T-cell (primary cell): ENCODE measurements at regions not wholly inside any gene's neighbourhood (a gene's known extent, or its start where the extent isn't known, plus 50 kb on each side); places are given as distances from the start of the nearest gene placed in this dataset.

Experiments used
- ATAC-seq, 4 experiments: fragments of 200-7000 bp in 3 of 4; fragments of 150-1000 bp in 1 of 4; cut with Tn5 transposase; replicated peaks in 1 of 4; 1 replicate in 3 of 4; 2 replicates in 1 of 4; pipeline ENCODE4 v1.10.0; 2021; ENCODE audit warnings: moderate library complexity in 3 of 4, mild to moderate bottlenecking in 2 of 4, moderate number of reproducible peaks in 1 of 4
- CTCF ChIA-PET, 2 donors: fragments of 300-600 bp; sonication (Branson Sonifier 250); formaldehyde crosslinking; loops; one replicate each; lab custom pipeline; 2022; ENCODE audit warnings: antibody characterized with exemption in 2 of 2; lab: Charles Lee
- POLR2A ChIA-PET, 2 donors: fragments of 300-600 bp; sonication (Branson Sonifier 250); formaldehyde crosslinking; loops; one replicate each; lab custom pipeline; 2022; ENCODE audit warnings: antibody characterized with exemption in 2 of 2; lab: Charles Lee
- DNase-seq, 35 experiments: peaks; one replicate each; pipeline versions ENCODE4 v3.0.0 to v3.0.0-alpha.2; 2013 to 2023
- H3K27ac ChIP-seq: one replicate; pipeline ENCODE4 v1.5.1; 2013; ENCODE audit warnings: low read length
- H3K27me3 ChIP-seq, 2 experiments: replicated peaks in 1 of 2; 1 replicate in 1 of 2; 2 replicates in 1 of 2; pipeline versions ENCODE4 v1.6.1 to v1.7.0; 2013; ENCODE audit warnings: low read length in 1 of 2, mixed read lengths in 1 of 2; ENCODE audit not compliant: control insufficient read depth in 2 of 2, insufficient read depth in 2 of 2; ENCODE audit errors: extremely low read depth in 1 of 2
- H3K36me3 ChIP-seq, 2 donors: 1 replicate in 1 of 2; 2 replicates in 1 of 2; pipeline versions ENCODE4 v1.6.1 to v1.7.0; 2013; ENCODE audit warnings: low read length in 1 of 2; ENCODE audit not compliant: control insufficient read depth in 2 of 2, insufficient read depth in 1 of 2; ENCODE audit errors: extremely low read depth in 1 of 2
- H3K4me1 ChIP-seq, 2 experiments: 1 replicate in 1 of 2; 2 replicates in 1 of 2; pipeline versions ENCODE4 v1.6.1 to v1.7.0; 2013; ENCODE audit warnings: low read length in 2 of 2, mixed read lengths in 1 of 2; ENCODE audit not compliant: insufficient read depth in 2 of 2, control insufficient read depth in 1 of 2; ENCODE audit errors: extremely low read depth in 1 of 2
- H3K4me3 ChIP-seq, 2 donors: 1 replicate in 1 of 2; 2 replicates in 1 of 2; pipeline versions ENCODE4 v1.5.1 to v1.7.0; 2013; ENCODE audit warnings: mild to moderate bottlenecking in 2 of 2, low read length in 1 of 2, moderate library complexity in 1 of 2; ENCODE audit not compliant: control insufficient read depth in 1 of 2; ENCODE audit errors: extremely low read depth in 1 of 2
- H3K9me3 ChIP-seq: 2 replicates; pipeline ENCODE4 v1.7.0; 2013
- H3K27ac Mint-ChIP-seq, 2 donors: one replicate each; pipeline ENCODE4 v1.8.0; 2020 to 2021; ENCODE audit warnings: mild to moderate bottlenecking in 2 of 2, mixed read lengths in 2 of 2
- H3K27me3 Mint-ChIP-seq, 2 donors: one replicate each; pipeline ENCODE4 v1.8.0; 2021 to 2022; ENCODE audit warnings: mixed read lengths in 2 of 2
- H3K36me3 Mint-ChIP-seq: one replicate; pipeline ENCODE4 v1.8.0; 2021; ENCODE audit warnings: mixed read lengths
- H3K4me1 Mint-ChIP-seq, 3 donors: one replicate each; pipeline ENCODE4 v1.8.0; 2020 to 2022; ENCODE audit warnings: mixed read lengths in 3 of 3, mild to moderate bottlenecking in 1 of 3
- H3K4me3 Mint-ChIP-seq, 3 donors: one replicate each; pipeline ENCODE4 v1.8.0; 2020 to 2022; ENCODE audit warnings: mild to moderate bottlenecking in 3 of 3, mixed read lengths in 3 of 3, moderate library complexity in 3 of 3
- H3K9me3 Mint-ChIP-seq, 3 donors: one replicate each; pipeline ENCODE4 v1.8.0; 2020 to 2022; ENCODE audit warnings: mixed read lengths in 3 of 3
- WGBS: methylation state at CpG from one replicate; pipeline ENCODE4 v1.1.5; 2013; ENCODE audit warnings: missing lambda C conversion rate; ENCODE audit not compliant: insufficient coverage; 5-methylcytosine and 5-hydroxymethylcytosine counted together

DNA sequence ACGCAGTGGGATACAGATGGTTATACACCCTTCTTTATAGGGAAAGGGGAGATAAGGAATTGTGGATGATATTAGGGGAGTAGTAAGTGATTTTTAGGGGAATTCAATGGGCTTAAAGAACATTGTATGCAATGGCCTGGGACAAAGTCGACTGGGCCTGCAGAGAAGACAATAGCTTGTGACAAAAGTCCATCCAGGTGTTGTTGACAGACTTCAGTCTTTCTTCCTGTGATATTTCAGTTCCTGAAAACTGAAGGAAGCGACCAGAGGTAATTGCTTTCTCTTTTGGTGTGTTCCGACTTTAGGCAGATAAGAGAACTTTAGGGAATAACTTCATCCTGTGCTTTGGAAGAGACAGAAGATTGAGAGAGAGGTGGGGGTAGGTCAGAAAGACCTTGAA, 83.1 kb upstream of the NEUROD1 start:
- no peaks in the 10 kb centered on the region for H3K4me1 Mint-ChIP-seq
- peaks cover 7 to 9% of the 10 kb centered on the region in 2 donors for H3K27me3 Mint-ChIP-seq
- H3K27ac Mint-ChIP-seq = no peak overlapping the region
- H3K27ac ChIP-seq = no peak overlapping the region
- 62% methylated on average over 1 of the region's 4 CpGs for WGBS
- no peaks in the 10 kb centered on the region for H3K36me3 Mint-ChIP-seq
- H3K4me1 ChIP-seq = no peaks in the 10 kb centered on the region
- H3K9me3 ChIP-seq = no peaks in the 10 kb centered on the region
- no peaks in the 10 kb centered on the region for H3K36me3 ChIP-seq
- ChIA-PET CTCF (no interaction called here), POLR2A (no interaction called here)
- peaks cover 0 to 4% (median 0%) of the 10 kb centered on the region in 3 donors for H3K9me3 Mint-ChIP-seq
- ATAC-seq = no peak
- H3K27me3 ChIP-seq = no peaks in the 10 kb centered on the region
- no peak overlapping the region for H3K4me3 ChIP-seq
- no peak for DNase-seq
- H3K4me3 Mint-ChIP-seq = no peak overlapping the region

DNA sequence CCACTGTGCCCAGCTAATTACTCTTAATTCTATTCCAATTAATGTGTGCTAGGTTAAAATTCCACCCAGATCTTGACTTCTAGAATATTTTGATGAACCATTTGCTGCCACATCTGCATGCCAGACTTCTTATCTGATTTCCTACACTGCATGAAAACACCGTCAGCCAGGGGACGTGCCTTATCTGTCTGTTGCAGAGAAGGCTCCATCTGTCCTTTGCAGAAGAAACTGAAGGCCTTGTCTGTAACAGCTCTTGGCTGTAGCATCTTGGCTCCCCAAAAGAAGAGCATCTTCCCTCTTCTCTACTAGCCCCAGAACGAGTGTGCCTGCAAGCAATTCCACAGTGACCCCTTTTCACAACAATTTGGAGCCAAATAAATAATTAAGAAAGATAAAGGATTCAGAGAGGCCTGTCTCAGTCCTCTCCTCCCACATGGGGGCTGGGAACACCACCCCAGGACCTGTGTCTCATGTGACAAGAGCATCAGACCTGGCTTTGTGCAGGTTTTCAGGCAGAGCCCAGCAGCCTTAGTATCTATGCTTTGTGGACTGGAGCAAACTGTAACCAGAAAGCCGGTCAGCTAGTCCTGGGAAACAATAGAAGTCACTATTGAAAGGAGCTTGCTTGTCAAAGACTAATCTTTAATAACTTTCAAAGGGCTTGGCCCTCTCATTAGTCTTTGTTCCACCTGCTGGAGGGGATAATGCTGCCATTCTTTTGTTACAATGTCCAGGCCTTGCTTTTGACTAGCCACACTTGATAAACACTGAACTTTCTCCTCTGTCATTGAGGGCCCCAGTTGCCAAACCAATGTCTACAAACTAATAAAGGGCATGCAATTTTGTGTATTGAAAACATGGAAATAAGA, 84.0 kb upstream of the NEUROD1 start:
- CTCF ChIA-PET = no interaction called here
- H3K9me3 Mint-ChIP-seq = peaks cover 0 to 4% (median 0%) of the 10 kb centered on the region in 3 donors
- Histone ChIP-seq H3K36me3 (no peaks in the 10 kb centered on the region), H3K27ac (no peak overlapping the region), H3K4me3 (no peak overlapping the region), H3K9me3 (no peaks in the 10 kb centered on the region), H3K4me1 (no peaks in the 10 kb centered on the region), H3K27me3 (no peaks in the 10 kb centered on the region)
- 100% methylated on average over 1 of the region's 4 CpGs for WGBS
- H3K36me3 Mint-ChIP-seq = no peaks in the 10 kb centered on the region
- POLR2A ChIA-PET = interaction anchor here in 1 of 2 donors (0.7 kb wide), 1 partner anchor 995 kb away, joined by 3 read pairs; no protein-coding TSS in a partner anchor
- H3K4me1 Mint-ChIP-seq = no peaks in the 10 kb centered on the region
- ATAC-seq (no peak), DNase-seq (no peak)
- H3K27me3 Mint-ChIP-seq = peaks cover 6 to 9% of the 10 kb centered on the region in 2 donors
- no peak overlapping the region for H3K4me3 Mint-ChIP-seq
- no peak overlapping the region for H3K27ac Mint-ChIP-seq

- Histone ChIP-seq H3K27ac (no peak overlapping the region), H3K27me3 (no peaks in the 10 kb centered on the region), H3K9me3 (no peaks in the 10 kb centered on the region), H3K4me3 (no peak overlapping the region), H3K4me1 (no peaks in the 10 kb centered on the region), H3K36me3 (no peaks in the 10 kb centered on the region)
- H3K27me3 Mint-ChIP-seq = peaks cover 4 to 5% of the 10 kb centered on the region in 2 donors
- DNase-seq (no peak), ATAC-seq (no peak)
- no peak overlapping the region for H3K4me3 Mint-ChIP-seq
- POLR2A ChIA-PET = no interaction called here
- CTCF ChIA-PET = no interaction called here
- no peaks in the 10 kb centered on the region for H3K36me3 Mint-ChIP-seq
- no peaks in the 10 kb centered on the region for H3K9me3 Mint-ChIP-seq
- H3K4me1 Mint-ChIP-seq = no peaks in the 10 kb centered on the region
- no peak overlapping the region for H3K27ac Mint-ChIP-seq
Observed at GRCh38 chr2:181766129-181766528, 85.8 kb upstream of the NEUROD1 start.

DNA sequence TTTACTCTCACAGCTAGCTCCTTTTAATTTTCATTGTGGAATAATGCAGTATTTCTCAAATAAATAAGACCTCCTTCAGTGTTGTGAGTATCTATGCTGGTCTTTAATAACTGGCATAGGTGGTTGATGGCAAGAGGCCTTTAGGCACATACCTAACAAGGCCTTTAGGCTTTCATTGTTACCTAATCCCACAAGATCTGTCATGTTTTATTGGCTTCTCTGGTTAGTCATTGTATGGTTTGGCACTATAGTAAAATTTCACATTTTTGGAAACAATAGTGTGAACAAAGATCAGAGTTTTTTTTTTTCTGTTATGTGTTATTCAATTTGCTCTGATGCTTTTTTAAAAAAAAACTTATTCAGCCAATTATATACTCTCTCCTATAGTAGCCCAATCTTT, 89.8 kb upstream of the NEUROD1 start:
- Mint-ChIP-seq H3K4me1 (peaks cover 0 to 6% (median 0%) of the 10 kb centered on the region in 3 donors), H3K27ac (no peak overlapping the region), H3K9me3 (no peaks in the 10 kb centered on the region), H3K36me3 (no peaks in the 10 kb centered on the region), H3K27me3 (peaks cover 0 to 9% of the 10 kb centered on the region in 2 donors), H3K4me3 (no peak overlapping the region)
- ATAC-seq (no peak), DNase-seq (no peak)
- ChIA-PET POLR2A (no interaction called here), CTCF (no interaction called here)
- no peaks in the 10 kb centered on the region for H3K36me3 ChIP-seq
- no peaks in the 10 kb centered on the region for H3K9me3 ChIP-seq
- no peak overlapping the region for H3K4me3 ChIP-seq
- no peaks in the 10 kb centered on the region for H3K4me1 ChIP-seq
- no peak overlapping the region for H3K27ac ChIP-seq
- no peaks in the 10 kb centered on the region for H3K27me3 ChIP-seq

GRCh38 chr2:181771356-181771755, 91.0 kb upstream of the NEUROD1 start:
- 83% methylated on average over 1 of the region's 2 CpGs for WGBS
- POLR2A ChIA-PET = no interaction called here
- no peaks in the 10 kb centered on the region for H3K36me3 Mint-ChIP-seq

DNA sequence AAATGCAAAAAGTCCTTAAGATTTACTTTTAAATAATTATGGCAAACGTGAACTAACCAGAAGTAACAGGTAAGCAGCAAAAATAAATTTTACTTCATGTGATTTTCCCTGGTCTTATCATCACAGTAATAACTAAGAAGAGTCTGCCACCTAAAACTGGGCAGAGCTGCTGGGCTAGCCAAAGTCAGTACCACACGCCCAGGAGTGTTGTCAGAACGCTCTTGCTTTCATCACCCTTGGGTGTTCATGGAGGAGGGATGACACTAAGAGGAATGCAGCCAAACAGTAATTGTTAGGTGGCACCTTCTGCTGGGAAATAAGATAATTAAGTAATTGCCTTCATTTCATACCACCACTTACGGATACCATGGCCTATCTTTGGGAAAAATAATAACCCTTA, 92.0 kb upstream of the NEUROD1 start:
- H3K4me3 Mint-ChIP-seq = no peak overlapping the region
- ATAC-seq = no peak
- H3K27ac ChIP-seq = no peak overlapping the region
- no peaks in the 10 kb centered on the region for H3K36me3 Mint-ChIP-seq
- CTCF ChIA-PET = interaction anchor here in 1 of 2 donors (0.6 kb wide), 1 partner anchor 223 kb away, joined by 4 read pairs; no protein-coding TSS in a partner anchor
- no peak for DNase-seq
- no peaks in the 10 kb centered on the region for H3K4me1 ChIP-seq
- H3K27ac Mint-ChIP-seq = no peak overlapping the region
- H3K9me3 ChIP-seq = no peaks in the 10 kb centered on the region
- no peak overlapping the region for H3K4me3 ChIP-seq
- H3K27me3 Mint-ChIP-seq = peaks cover 0 to 9% of the 10 kb centered on the region in 2 donors
- 88% methylated on average over 2 of the region's 4 CpGs for WGBS
- no peaks in the 10 kb centered on the region for H3K9me3 Mint-ChIP-seq
- no peaks in the 10 kb centered on the region for H3K36me3 ChIP-seq
- H3K4me1 Mint-ChIP-seq = peaks cover 0 to 6% (median 0%) of the 10 kb centered on the region in 3 donors
- H3K27me3 ChIP-seq = no peaks in the 10 kb centered on the region
- POLR2A ChIA-PET = no interaction called here

More at GRCh38 chr2:181771356-181771755, 91.0 kb upstream of the NEUROD1 start:
- no peaks in the 10 kb centered on the region for H3K36me3 ChIP-seq
- CTCF ChIA-PET = interaction anchor here in 1 of 2 donors (0.6 kb wide), 1 partner anchor 81 kb away, joined by 6 read pairs; no protein-coding TSS in a partner anchor
- Mint-ChIP-seq H3K4me3 (no peak overlapping the region), H3K27me3 (peaks cover 0 to 9% of the 10 kb centered on the region in 2 donors), H3K4me1 (peaks cover 0 to 6% (median 0%) of the 10 kb centered on the region in 3 donors), H3K27ac (no peak overlapping the region), H3K9me3 (no peaks in the 10 kb centered on the region)
- ATAC-seq (no peak), DNase-seq (no peak)
- no peaks in the 10 kb centered on the region for H3K4me1 ChIP-seq
- no peak overlapping the region for H3K27ac ChIP-seq
- H3K4me3 ChIP-seq = no peak overlapping the region
- H3K27me3 ChIP-seq = no peaks in the 10 kb centered on the region
- no peaks in the 10 kb centered on the region for H3K9me3 ChIP-seq
